Neural progenitor cell (in vitro differentiated cells): ENCODE measurements at regions not wholly inside any gene's neighbourhood (a gene's known extent, or its start where the extent isn't known, plus 50 kb on each side); places are given as distances from the start of the nearest gene placed in this dataset.
A peak's percentile ranks its signal among the peaks of the same experiment; 100 is the strongest.

ENCODE experiments used
- DNase-seq: peaks from one replicate; pipeline ENCODE4 v3.0.0-alpha.2; 2016; ENCODE audit warnings: low spot score
- H2AFZ ChIP-seq: fragments of 200-600 bp; sonication (generic); replicated peaks from 2 replicates; pipeline ENCODE4 v1.6.1; 2016; ENCODE audit warnings: antibody characterized with exemption
- H3F3A ChIP-seq: fragments of 200-600 bp; sonication (generic); 2 replicates; pipeline ENCODE4 v1.6.1; 2016; ENCODE audit warnings: antibody characterized with exemption, low read depth
- H3K27ac ChIP-seq: fragments of 200-600 bp; sonication (generic); 2 replicates; pipeline ENCODE4 v1.5.1; 2016; ENCODE audit warnings: mild to moderate bottlenecking
- H3K27me3 ChIP-seq: fragments of 200-600 bp; sonication (generic); 2 replicates; pipeline ENCODE4 v1.6.1; 2016; ENCODE audit warnings: mild to moderate bottlenecking, moderate library complexity
- H3K36me3 ChIP-seq: fragments of 200-600 bp; sonication (generic); 2 replicates; pipeline ENCODE4 v1.5.1; 2016
- H3K4me1 ChIP-seq: fragments of 200-600 bp; sonication (generic); 2 replicates; pipeline ENCODE4 v1.6.1; 2016; ENCODE audit warnings: mixed run types
- H3K4me2 ChIP-seq: fragments of 200-600 bp; sonication (generic); 2 replicates; pipeline ENCODE4 v1.6.1; 2016
- H3K4me3 ChIP-seq: fragments of 200-600 bp; sonication (generic); 2 replicates; pipeline ENCODE4 v1.5.1; 2016
- H3K79me2 ChIP-seq: fragments of 200-600 bp; sonication (generic); 2 replicates; pipeline ENCODE4 v1.6.1; 2016; ENCODE audit warnings: low read depth
- H3K9ac ChIP-seq: fragments of 200-600 bp; sonication (generic); 2 replicates; pipeline ENCODE4 v1.6.1; 2016
- H3K9me3 ChIP-seq: fragments of 200-600 bp; sonication (generic); 2 replicates; pipeline ENCODE4 v1.5.1; 2016; ENCODE audit warnings: low read depth
- H4K20me1 ChIP-seq: fragments of 200-600 bp; sonication (generic); 2 replicates; pipeline ENCODE4 v1.6.1; 2016; ENCODE audit warnings: low read depth
- H3K27ac Mint-ChIP-seq: 3 replicates; pipeline ENCODE4 v1.8.0; 2021; ENCODE audit warnings: mixed read lengths
- H3K27me3 Mint-ChIP-seq: 2 replicates; pipeline ENCODE4 v1.8.0; 2022; ENCODE audit warnings: low read depth, mild to moderate bottlenecking, inconsistent platforms, moderate library complexity, mixed read lengths; ENCODE audit not compliant: insufficient read depth
- H3K36me3 Mint-ChIP-seq: 3 replicates; pipeline ENCODE4 v1.8.0; 2021; ENCODE audit warnings: mixed read lengths
- H3K4me1 Mint-ChIP-seq: 3 replicates; pipeline ENCODE4 v1.8.0; 2021; ENCODE audit warnings: mixed read lengths
- H3K4me3 Mint-ChIP-seq: 3 replicates; pipeline ENCODE4 v1.8.0; 2021; ENCODE audit warnings: mild to moderate bottlenecking, moderate library complexity, mixed read lengths
- H3K9me3 Mint-ChIP-seq: 3 replicates; pipeline ENCODE4 v1.8.0; 2020; ENCODE audit warnings: mixed read lengths
- CTCF ChIP-seq: fragments of 200-600 bp; sonication (generic); IDR thresholded peaks from 2 replicates; pipeline ENCODE4 v1.5.1; 2017; ENCODE audit warnings: antibody characterized with exemption, mild to moderate bottlenecking
- EZH2 ChIP-seq: fragments of 200-600 bp; sonication (generic); IDR thresholded peaks from 2 replicates; pipeline ENCODE4 v1.6.1; 2017; ENCODE audit warnings: antibody characterized with exemption, mild to moderate bottlenecking, moderate library complexity
- EZH2phosphoT487 ChIP-seq: fragments of 200-600 bp; sonication (generic); IDR thresholded peaks from 2 replicates; pipeline ENCODE4 v1.6.1; 2017; ENCODE audit warnings: antibody characterized with exemption

GRCh38 chr7:42617071-42617765 lies 294.7 kb downstream of the C7orf25 start:
- Histone ChIP-seq H3K4me2 (peak overlapping the region; percentile 30), H3K27me3 (no peaks in the 10 kb centered on the region), H3K9ac (no peak overlapping the region), H3K4me3 (no peak overlapping the region), H3K9me3 (no peaks in the 10 kb centered on the region), H3K4me1 (peaks cover 14% of the 10 kb centered on the region), H3K79me2 (no peaks in the 10 kb centered on the region), H3K36me3 (no peaks in the 10 kb centered on the region), H2AFZ (peak overlapping the region; percentile 92), H3K27ac (no peak overlapping the region), H3F3A (no peaks in the 10 kb centered on the region), H4K20me1 (no peaks in the 10 kb centered on the region)
- Mint-ChIP-seq H3K9me3 (no peaks in the 10 kb centered on the region), H3K36me3 (no peaks in the 10 kb centered on the region), H3K4me3 (no peak overlapping the region), H3K27ac (no peak overlapping the region), H3K27me3 (peaks cover 6% of the 10 kb centered on the region), H3K4me1 (peaks cover 13% of the 10 kb centered on the region)
- DNase-seq, result peak; percentile 9
- TF ChIP-seq EZH2 (no peak), CTCF (no peak), EZH2phosphoT487 (no peak)

- peaks cover 21% of the 10 kb centered on the region for H3K4me1 Mint-ChIP-seq
- no peak overlapping the region for H2AFZ ChIP-seq
- no peak overlapping the region for H3K9ac ChIP-seq
- no peak for TF ChIP-seq EZH2
- TF ChIP-seq CTCF, result no peak
- no peak for TF ChIP-seq EZH2phosphoT487
- no peak overlapping the region for H3K4me3 Mint-ChIP-seq
- no peak overlapping the region for H3K27ac Mint-ChIP-seq
- no peak overlapping the region for H3K4me2 ChIP-seq
- H3K9me3 Mint-ChIP-seq, result no peaks in the 10 kb centered on the region
- no peaks in the 10 kb centered on the region for H3K27me3 Mint-ChIP-seq
- no peaks in the 10 kb centered on the region for H3K27me3 ChIP-seq
- no peaks in the 10 kb centered on the region for H3K9me3 ChIP-seq
- H3K27ac ChIP-seq, result no peak overlapping the region
- H4K20me1 ChIP-seq, result no peaks in the 10 kb centered on the region
- H3K79me2 ChIP-seq, result no peaks in the 10 kb centered on the region
- no peak for DNase-seq
- no peaks in the 10 kb centered on the region for H3K36me3 Mint-ChIP-seq
- no peak overlapping the region for H3K4me3 ChIP-seq
- H3K4me1 ChIP-seq, result peaks cover 25% of the 10 kb centered on the region
- no peaks in the 10 kb centered on the region for H3K36me3 ChIP-seq
- H3F3A ChIP-seq, result no peaks in the 10 kb centered on the region
These were observed 297.2 kb downstream of the C7orf25 start for GRCh38 chr7:42614636-42615035.

GRCh38 chr7:42611961-42612360 lies 299.9 kb downstream of the C7orf25 start:
- H3K9me3 Mint-ChIP-seq, result peaks cover 3% of the 10 kb centered on the region
- Histone ChIP-seq H3K36me3 (no peaks in the 10 kb centered on the region), H3K9ac (no peak overlapping the region), H3K27me3 (no peaks in the 10 kb centered on the region), H3K9me3 (no peaks in the 10 kb centered on the region), H3K4me3 (no peak overlapping the region), H2AFZ (no peak overlapping the region), H3K27ac (no peak overlapping the region), H3F3A (no peaks in the 10 kb centered on the region), H3K4me1 (peaks cover 11% of the 10 kb centered on the region), H4K20me1 (no peaks in the 10 kb centered on the region), H3K79me2 (no peaks in the 10 kb centered on the region), H3K4me2 (no peak overlapping the region)
- no peaks in the 10 kb centered on the region for H3K36me3 Mint-ChIP-seq
- peaks cover 8% of the 10 kb centered on the region for H3K4me1 Mint-ChIP-seq
- TF ChIP-seq EZH2 (no peak), CTCF (no peak), EZH2phosphoT487 (no peak)
- no peak for DNase-seq
- no peaks in the 10 kb centered on the region for H3K27me3 Mint-ChIP-seq
- no peak overlapping the region for H3K4me3 Mint-ChIP-seq
- no peak overlapping the region for H3K27ac Mint-ChIP-seq
